HG02610 (cell line): ENCODE measurements at regions not wholly inside any gene's neighbourhood (a gene's known extent, or its start where the extent isn't known, plus 50 kb on each side); places are given as distances from the start of the nearest gene placed in this dataset.
"Not testable (repeated sequence)": the region's sequence is repeated elsewhere in the genome, so short reads cannot be mapped to it uniquely, and the experiment has no call there.

Source experiments
- ATAC-seq: cut with Tn5 transposase; IDR thresholded peaks from one replicate; pipeline ENCODE4 v1.9.1; 2021; ENCODE audit warnings: mild to moderate bottlenecking, moderate library complexity; ENCODE audit not compliant: unreplicated experiment

DNA sequence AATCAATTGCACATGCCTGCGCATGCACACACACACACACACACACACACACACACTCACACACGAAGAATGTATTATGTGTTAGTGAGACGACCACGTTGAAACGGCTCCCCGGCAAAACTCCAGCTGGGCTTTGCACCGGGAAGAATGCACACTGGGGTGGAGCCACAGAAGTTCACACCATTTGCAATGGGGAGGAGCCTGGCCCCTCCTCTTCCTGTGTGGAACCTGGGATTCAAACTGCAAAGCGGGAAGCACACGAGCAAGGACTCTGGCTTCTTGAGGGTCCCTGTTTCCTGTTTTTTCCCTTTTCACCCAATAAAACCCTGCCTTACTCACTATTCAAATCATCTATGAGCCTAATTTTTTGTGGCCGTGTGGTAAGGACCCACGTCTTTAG lies 304.0 kb upstream of the TMEFF2 start:
- ATAC-seq = no peak

DNA sequence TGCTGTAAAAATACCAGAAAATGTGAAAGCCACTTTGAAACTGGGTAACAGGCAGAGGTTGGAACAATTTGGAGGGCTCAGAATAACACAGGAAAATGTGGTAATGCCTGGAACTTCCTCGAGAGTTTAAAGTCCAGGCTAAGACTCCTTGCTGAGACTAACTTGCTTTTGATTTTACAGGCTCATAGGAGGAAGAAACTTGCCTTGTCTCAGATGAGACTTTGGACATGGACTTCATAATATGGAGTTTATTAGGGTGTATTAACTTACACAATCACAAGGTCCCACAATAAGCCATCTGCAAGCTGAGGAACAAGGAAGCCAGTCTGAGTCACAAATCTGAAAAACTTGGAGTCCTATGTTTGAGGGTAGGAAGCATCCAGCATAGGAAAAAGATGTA lies 293.4 kb upstream of the TMEFF2 start:
- ATAC-seq = not testable (repeated sequence)

DNA sequence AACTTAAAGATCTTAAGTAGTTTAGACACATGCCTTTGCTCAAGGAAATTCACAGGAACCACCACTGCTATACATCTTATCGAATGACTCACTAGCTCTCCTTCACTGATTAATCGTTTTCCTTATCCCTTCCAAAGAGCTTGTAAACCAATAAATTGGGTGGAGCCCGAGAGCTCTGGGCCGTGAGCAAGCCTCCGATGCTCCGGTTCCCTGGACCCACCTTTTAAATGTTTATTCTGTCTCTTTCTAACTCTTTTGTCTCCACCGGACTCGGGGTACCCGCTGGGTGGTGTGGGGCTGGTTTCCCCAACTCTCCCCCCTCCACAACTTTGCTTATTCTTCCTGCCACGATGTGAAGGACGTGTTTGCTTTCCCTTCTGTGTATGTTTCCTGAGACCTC lies 292.9 kb upstream of the TMEFF2 start:
- ATAC-seq = no peak

DNA sequence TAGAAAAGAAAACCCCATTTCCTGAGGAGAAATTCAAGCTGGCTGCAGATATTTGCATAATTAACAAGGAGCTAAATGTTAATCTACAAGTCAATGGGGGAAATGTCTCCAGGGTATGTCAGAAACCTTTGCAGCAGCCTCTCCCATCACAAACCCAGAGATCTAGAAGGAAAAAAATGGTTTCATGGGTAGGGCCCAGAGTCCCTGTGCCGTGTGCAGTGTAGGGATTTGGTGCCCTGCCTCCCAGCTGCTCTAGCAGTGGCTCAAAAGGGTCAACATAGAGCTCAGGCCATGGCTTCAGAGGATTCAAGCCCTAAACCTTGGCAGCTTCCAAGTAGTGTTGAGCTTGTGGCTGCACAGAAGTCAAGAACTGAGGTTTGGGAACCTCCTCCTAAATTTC lies 290.2 kb upstream of the TMEFF2 start:
- no peak for ATAC-seq

DNA sequence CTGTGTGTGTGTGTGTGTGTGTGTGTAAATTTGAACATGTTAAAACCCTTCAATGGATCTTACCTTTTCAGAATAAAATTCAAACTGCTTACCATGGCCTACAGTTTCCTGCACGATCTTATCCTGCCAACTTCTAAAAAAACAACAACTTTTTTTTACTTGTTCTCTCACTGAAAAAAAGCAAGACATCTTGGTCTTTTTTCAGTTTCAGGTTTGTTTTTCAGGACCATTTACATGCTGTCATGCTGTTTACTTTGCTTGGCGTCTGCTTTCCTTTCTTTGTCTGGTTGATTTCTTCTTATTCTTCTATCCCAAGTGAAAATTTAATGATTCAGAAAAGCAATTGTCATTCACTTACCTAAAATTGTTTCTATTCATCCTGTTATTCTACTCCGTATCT lies 286.3 kb upstream of the TMEFF2 start:
- ATAC-seq = no peak

DNA sequence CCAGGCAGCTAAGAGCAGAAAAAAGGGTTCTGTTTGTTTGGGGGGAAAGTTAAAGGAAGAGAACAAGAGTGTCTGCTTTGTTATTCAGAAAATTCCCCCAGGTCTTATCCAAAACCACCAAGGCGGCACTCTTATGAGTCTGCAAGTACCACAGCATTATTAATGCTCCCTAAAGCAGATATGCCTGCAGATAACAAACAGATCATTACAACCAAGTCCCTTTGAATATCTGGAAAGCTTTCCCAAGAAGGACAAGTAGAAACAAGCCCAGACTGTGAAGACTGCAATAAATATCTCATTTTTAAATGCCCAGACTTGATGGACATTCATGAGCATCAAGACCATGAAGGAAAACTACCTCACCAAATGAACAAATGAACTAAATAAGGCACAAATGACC lies 278.6 kb upstream of the TMEFF2 start:
- no peak for ATAC-seq

DNA sequence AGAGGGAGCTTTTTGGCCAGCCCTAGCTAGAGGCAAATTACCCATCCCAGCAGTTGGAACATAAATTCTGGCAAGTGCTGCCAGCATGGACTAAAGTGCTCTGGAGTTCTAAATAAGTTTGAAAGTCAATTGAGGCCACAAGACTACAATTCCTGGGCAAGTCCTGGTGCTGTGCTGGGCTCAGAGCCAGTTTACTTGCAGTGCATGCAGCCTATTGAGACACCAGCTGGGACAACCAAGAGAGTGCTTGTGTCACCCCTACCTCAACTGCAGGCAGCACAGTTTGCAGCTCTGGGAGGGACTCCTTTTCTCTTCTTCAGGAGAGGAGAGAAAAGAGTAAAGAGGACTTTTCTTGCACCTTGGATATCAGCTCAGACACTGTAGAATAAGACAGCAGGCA lies 277.2 kb upstream of the TMEFF2 start:
- no peak for ATAC-seq

DNA sequence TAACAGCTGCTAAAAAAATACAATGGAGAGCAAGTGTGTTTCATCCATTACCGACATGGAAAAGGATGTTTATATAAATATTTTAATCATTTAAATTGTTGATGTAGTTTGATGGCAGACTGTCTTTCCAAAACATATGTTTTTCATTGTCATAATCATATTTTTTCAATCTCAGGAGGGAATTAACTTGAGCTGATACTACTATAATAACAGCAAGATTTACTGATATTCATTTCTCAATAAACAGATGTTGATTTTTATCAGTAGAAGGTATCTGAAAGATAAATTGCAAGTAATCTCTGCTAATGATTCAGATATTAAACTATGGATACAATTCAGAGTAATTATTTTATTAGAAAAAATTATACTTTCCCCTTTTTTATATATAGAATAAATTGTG lies 274.9 kb upstream of the TMEFF2 start:
- no peak for ATAC-seq

DNA sequence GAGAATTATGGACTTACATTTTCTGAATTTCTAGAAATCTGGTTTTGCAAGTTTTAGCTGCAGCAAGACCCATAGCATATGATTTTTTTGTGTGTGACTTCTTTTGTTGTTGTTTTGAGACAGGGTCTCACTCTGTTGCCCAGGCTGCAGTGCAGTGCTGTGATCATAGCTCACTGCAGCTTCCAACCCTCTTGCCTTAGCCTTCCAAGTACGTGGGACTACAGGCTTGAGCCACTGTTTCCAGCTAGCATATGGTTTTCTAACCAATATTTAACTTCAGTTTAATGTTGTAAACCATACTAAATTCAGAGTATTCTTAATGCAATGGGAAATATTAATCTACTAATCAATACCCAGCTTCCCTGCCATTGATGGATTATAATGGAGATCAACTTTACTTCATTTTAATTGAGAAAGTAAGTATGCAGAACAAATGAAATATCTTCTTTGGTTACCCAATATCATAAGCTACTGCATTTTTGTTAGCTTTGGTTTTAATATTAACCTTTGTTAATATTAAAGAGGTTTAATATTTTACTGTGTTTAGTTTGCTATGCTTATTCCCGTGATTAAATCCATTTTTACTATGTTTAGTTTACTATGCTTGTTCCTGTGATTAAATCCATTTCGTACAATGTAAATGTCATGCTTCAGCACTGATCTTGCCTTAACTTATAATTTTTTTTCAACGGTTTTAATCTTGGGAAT lies 273.4 kb upstream of the TMEFF2 start:
- no peak for ATAC-seq

DNA sequence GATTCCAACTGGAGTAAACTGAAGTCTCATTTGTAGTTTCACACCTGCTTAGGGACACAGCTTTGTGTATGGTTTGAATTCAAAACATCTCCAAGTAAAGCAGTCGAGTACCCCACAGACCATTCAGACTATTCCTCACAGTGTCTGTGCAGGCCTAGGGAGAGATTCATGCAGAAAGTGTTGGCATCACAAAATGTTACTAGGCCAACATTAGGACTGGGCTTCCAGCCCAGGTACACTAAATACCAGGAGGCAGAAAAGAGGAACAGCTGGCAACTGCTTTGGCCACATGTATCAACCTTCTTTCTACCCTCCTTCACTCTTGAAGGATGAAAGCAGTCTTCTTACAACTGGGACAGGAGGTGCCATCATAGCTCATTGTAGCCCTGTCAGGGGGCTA lies 270.4 kb upstream of the TMEFF2 start:
- no peak for ATAC-seq

DNA sequence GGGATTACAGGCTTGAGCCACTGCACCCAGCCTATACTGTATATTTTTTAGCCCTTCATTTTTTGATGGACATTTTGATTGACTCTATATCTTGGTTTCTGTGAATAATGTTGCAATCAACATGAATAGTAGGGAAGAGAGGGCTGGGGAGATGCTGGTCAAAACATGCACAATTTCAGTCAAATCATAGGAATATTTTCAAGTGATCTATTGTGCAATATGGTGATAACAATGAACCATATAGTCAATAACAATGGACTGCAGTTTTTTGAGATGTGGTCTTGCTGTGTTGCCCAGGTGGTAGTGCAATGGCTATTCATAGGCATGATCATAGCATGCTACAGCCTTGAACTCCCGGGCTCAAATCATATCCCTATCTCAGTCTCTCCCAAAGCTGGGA lies 264.7 kb upstream of the TMEFF2 start:
- no peak for ATAC-seq

DNA sequence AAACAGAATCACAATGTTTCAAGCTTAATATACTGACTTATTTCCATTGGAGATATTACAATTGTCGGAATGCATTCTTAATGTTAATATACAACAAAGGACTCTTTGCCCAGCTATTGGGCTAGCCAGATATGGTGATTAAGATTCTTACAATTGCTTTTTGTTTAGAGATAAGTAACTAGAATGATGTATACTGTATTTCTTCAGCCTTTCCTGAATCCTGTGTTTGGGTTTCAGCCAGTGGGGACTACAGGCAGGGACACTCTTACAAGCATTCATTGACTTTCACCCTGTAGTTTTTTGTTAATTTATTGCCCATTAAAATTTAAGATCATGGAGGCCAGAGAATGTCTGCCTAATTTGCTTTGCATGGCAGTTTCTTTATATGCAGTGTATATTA lies 254.1 kb upstream of the TMEFF2 start:
- ATAC-seq = no peak

DNA sequence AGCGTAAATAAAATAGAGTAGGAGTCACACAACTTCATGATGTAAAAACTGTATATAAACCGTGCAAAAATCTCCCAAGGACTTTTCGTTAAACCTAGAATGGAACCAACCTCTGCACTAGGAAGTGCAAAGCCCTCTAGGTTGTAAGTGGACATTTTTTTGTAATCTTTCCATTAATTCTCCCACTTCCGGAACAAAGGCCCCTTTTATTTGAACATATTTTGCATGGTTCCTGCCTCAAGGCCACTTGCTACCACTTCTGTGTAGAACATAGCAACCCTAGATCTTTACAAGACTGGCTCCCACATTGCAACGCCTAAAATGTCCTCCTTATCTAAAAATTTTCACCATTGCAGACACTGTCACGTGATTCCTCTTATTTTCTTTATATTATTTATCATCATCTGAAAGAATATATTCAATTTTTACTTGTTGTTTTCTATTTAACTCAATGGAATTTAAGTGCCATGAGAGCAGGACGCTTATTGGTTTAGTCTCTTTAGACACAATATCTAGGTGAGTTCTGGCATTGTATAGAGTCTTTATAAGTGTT lies 249.6 kb upstream of the TMEFF2 start:
- ATAC-seq = no peak

DNA sequence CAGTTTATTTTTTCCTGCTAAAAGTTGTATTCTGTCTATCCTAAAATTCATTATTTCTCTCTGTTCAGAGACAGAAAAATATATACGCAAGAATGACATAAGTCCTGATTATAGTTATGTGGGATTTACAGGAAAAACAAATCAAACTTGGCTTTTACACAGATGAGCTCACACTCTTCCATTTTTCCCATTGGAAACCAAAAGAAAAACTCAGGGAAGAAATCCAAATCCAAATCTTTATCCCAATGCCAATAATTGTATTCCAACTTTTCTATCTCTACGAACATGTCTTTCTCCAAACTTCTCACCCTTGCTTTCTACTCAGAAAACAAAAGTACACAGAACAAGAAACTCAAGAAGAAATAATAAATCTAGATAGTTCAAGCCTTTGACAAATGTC lies 249.1 kb upstream of the TMEFF2 start:
- ATAC-seq = no peak

DNA sequence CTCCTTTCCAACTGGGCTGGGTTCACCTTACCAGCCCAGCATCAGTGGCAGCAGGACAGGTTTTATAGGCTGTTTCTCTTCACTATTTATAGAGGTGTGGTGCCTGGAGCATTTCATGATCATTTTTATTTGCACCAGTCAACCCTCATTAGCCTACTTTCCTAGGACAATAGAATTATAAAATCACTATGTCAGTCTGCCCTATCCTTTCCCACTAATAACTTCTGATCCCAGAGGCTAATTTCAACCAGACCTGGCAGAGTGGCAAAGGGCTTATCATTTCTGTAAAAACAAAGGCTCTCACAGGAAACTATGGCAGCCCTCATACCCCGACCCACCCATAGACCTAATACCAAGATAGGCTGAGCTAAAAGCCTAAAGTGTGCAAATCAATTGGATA lies 243.5 kb upstream of the TMEFF2 start:
- ATAC-seq = no peak

DNA sequence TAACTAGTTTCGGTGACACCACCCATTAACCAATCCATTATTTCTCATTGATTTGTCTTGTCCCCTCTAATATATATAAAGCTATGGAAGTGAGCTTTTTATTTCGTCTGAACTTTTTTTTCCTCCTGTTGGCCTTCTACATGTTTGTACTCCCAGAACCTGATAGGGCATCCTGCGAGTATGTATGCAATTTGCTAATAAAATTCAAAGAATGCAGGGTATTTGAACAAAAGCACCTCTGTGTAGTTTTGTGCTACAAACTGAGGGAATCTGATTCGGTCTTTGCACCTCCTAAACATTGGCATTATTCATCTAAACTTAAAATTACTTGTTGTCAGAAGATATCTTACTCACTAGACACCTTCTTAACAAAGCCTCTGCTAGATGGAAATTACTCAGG lies 242.9 kb upstream of the TMEFF2 start:
- no peak for ATAC-seq

DNA sequence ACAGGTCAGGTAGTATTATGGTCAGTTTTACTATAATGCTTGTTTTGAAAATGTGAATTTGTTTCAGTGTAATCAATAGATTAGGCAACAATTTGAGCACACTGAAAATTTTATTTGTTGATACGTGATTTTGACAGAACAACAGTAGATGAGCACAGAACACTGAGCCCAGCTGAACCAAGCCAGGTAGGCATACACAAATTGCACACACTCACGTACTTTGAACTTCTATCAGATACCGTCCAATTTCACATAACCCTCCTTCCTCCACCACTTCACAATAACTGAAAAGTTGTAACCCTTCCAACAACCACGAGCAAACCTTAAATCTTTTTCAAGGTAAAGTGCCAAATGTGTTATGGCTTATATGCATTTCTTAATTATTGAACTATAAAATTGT lies 229.5 kb upstream of the TMEFF2 start:
- no peak for ATAC-seq

DNA sequence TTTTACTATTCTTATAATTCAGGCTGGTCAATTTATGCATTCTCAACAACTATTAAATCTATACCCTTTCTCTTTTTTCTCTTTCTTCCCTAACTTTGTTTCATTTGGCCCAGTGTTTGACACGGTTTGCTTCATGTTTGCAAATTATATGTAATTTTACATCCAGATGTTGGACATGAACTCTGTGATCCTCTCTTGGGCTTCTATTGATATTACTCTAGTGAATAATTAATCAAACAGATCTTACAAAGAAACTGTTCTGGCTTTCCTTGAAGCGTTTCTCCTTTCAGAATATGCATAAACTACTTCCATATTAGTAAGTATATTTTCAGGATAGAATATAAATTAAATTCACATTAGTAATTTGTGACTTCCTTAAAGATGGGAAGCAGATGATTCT lies 225.1 kb upstream of the TMEFF2 start:
- ATAC-seq = no peak

DNA sequence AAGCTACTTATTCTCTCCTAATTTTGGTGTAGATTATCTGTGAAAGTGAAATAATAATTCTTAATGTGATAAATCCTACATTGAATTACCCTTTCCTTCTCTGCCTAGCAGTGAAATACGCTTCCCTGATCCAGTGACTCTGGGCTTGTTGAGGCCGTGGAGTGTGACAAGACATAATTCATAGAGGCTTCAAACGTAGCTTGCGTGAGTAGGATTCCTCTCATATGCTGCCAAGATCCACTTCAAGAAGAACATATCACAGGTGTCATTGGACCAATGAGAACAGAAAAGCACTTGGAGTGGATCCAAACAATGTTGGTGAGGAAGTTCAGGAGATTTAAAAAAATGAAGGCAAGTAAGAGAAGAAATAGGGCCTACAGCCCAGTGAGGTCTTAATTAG lies 221.3 kb upstream of the TMEFF2 start:
- ATAC-seq = no peak

DNA sequence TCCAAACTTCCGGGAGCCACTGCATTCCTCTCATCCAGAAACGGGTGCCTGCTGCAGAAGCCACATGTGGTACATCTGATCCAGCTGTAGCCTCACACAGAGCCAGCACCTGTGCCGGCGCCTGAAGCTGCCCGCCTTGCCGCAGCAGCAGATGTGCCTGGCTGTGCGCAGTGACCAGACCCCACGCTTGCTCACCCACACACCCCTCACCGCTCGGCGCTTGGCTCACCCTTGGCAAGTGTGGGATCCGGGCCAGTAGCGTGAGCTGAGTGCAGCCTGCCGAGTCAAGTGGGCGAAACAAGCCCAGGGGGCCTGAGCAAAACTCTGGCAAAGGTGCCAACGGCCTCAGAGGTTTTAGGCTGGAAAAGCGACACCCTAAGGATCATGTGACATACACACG lies 220.1 kb upstream of the TMEFF2 start:
- ATAC-seq = no peak

DNA sequence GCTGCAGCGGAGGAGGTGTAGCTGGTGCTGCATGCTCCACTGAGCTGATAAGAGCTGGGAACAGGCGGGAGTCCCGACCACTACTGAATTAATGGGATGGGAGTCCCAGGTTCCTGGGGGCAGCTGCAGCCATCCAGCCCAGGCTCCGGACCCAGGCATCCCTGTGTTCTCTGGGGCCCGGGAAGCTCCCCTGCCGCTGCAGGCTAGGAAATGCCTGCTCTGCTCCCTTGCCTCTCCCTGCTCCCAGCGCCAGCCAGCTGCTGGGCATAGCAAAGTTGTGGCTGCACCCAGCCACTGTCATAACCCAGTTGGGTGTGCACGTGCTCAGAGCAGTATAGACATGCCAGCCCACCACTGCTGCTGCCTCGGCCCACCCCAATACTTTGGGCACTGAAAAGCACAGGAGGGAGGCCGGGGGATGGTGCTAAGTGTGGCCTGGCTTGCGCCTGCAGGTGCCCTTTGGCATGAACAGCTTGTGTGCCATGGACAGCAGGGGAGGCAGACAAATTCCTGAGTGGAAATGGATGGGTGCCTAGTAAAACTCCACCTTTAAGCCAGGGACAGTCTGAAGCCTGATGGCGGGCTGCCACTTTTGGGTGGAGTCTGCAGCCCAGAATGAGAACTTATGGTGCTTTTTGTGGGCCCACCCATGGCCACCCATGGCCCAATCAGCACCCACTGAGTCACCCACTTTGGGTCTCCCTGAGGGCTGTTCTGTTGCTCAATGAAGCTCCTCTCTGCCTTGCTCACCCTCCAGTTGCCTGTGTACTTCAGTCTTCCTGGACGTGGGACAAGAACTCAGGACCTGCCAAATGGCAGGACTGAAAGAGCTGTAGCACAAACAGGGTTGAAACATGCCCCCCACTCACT lies 219.3 kb upstream of the TMEFF2 start:
- no peak for ATAC-seq

DNA sequence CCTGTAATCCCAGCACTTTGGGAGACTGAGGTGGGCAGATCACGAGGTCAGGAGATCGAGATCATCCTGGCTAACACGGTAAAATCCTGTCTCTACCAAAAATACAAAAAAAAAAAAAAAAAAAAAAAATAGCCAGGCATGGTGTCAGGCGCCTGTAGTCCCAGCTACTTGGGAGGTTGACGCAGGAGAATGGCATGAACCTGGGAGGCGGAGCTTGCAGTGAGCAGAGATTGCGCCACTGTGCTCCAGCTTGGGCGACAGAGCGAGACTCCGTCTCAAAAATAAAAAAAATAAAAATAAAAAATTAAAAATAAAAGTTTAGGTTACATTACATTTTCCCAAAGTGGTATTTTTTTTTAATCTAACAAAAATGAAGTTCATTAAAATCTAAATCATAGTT lies 218.1 kb upstream of the TMEFF2 start:
- ATAC-seq = not testable (repeated sequence)
